ENCODE measurements at regions not wholly inside any gene's neighbourhood (a gene's known extent, or its start where the extent isn't known, plus 50 kb on each side); places are given as distances from the start of the nearest gene placed in this dataset.

DNA sequence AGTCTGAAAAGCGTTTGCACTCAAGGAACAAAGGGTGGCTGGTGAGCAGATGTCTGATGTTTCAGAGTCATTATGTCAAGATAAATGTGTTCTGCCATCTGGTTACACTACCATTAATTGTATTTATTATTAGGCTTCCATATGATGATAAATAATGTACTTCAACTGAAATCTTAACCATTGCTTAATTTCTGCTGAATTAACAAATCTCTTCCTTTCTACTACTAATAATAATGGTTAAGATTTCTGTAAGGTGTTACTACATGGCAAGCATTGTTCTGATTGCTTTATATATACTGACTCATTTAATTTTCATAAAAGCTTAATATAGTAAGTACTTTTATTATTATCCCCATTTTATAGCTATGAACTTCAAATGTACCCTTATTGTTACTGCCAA is 68.4 kb upstream of the GALNT15 start:
- no peak for TF ChIP-seq POLR2AphosphoS5 (IDR thresholded peaks at IDR 0.05; ENCODE audit: low read depth)
- TF ChIP-seq, protein P1, sequence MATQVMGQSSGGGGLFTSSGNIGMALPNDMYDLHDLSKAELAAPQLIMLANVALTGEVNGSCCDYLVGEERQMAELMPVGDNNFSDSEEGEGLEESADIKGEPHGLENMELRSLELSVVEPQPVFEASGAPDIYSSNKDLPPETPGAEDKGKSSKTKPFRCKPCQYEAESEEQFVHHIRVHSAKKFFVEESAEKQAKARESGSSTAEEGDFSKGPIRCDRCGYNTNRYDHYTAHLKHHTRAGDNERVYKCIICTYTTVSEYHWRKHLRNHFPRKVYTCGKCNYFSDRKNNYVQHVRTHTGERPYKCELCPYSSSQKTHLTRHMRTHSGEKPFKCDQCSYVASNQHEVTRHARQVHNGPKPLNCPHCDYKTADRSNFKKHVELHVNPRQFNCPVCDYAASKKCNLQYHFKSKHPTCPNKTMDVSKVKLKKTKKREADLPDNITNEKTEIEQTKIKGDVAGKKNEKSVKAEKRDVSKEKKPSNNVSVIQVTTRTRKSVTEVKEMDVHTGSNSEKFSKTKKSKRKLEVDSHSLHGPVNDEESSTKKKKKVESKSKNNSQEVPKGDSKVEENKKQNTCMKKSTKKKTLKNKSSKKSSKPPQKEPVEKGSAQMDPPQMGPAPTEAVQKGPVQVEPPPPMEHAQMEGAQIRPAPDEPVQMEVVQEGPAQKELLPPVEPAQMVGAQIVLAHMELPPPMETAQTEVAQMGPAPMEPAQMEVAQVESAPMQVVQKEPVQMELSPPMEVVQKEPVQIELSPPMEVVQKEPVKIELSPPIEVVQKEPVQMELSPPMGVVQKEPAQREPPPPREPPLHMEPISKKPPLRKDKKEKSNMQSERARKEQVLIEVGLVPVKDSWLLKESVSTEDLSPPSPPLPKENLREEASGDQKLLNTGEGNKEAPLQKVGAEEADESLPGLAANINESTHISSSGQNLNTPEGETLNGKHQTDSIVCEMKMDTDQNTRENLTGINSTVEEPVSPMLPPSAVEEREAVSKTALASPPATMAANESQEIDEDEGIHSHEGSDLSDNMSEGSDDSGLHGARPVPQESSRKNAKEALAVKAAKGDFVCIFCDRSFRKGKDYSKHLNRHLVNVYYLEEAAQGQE (IDR thresholded peaks at IDR 0.05; ENCODE audit: unreplicated experiment), result no peak
